ENCODE measurements at regions not wholly inside any gene's neighbourhood (a gene's known extent, or its start where the extent isn't known, plus 50 kb on each side); places are given as distances from the start of the nearest gene placed in this dataset.

DNA sequence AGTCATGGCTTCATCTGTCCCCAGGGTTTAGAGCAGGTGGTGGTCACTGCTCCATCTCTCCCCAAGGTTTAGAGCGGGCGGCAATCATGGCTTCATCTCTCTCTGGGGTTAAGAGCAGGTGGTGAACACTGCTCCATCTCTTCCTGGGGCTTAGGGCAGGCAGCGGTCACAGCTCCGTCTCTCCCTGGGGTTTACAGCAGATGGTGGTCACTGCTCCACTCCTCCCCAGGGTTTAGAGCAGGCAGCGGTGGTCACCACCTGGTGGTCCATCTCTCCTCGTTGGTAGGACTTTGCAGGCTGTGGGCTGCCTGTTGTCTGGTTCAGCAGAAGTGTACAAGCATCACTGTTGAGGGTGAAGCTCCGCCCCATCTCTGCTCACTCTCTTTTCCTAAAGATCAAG is 52.8 kb upstream of the ARHGEF7 start:
- TF ChIP-seq, protein P1, sequence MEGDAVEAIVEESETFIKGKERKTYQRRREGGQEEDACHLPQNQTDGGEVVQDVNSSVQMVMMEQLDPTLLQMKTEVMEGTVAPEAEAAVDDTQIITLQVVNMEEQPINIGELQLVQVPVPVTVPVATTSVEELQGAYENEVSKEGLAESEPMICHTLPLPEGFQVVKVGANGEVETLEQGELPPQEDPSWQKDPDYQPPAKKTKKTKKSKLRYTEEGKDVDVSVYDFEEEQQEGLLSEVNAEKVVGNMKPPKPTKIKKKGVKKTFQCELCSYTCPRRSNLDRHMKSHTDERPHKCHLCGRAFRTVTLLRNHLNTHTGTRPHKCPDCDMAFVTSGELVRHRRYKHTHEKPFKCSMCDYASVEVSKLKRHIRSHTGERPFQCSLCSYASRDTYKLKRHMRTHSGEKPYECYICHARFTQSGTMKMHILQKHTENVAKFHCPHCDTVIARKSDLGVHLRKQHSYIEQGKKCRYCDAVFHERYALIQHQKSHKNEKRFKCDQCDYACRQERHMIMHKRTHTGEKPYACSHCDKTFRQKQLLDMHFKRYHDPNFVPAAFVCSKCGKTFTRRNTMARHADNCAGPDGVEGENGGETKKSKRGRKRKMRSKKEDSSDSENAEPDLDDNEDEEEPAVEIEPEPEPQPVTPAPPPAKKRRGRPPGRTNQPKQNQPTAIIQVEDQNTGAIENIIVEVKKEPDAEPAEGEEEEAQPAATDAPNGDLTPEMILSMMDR (IDR thresholded peaks at IDR 0.05), result no peak
- no peak for TF ChIP-seq FOXJ3 (CRISPR knock-in tag; IDR thresholded peaks at IDR 0.05; ENCODE audit: borderline replicate concordance)
- TF ChIP-seq RELA (CRISPR knock-in tag; IDR thresholded peaks at IDR 0.05; ENCODE audit: borderline replicate concordance), result no peak
- no peak for TF ChIP-seq NR3C1 (CRISPR knock-in tag; conservative IDR thresholded peaks at IDR 0.05; ENCODE audit: low read depth)
